Activated CD4-positive, alpha-beta T cell treated with anti-CD3 and anti-CD28 coated beads, Interleukin-2, amount 10 ng/mL, durations not matched to agents 24 days and 14 days (primary cell): ENCODE measurements at regions not wholly inside any gene's neighbourhood (a gene's known extent, or its start where the extent isn't known, plus 50 kb on each side); places are given as distances from the start of the nearest gene placed in this dataset.

Source experiments
- DNase-seq: peaks from one replicate; pipeline ENCODE4 v3.0.0; 2022
- H3K27ac Mint-ChIP-seq: one replicate; pipeline ENCODE4 v1.8.0; 2022; ENCODE audit warnings: mild to moderate bottlenecking, mixed read lengths
- H3K27me3 Mint-ChIP-seq: one replicate; pipeline ENCODE4 v1.8.0; 2022; ENCODE audit warnings: mixed read lengths
- H3K36me3 Mint-ChIP-seq: one replicate; pipeline ENCODE4 v1.8.0; 2022; ENCODE audit warnings: low read depth, mild to moderate bottlenecking, mixed read lengths
- H3K4me1 Mint-ChIP-seq: one replicate; pipeline ENCODE4 v1.8.0; 2021; ENCODE audit warnings: mixed read lengths
- H3K4me3 Mint-ChIP-seq: one replicate; pipeline ENCODE4 v1.8.0; 2022; ENCODE audit warnings: mild to moderate bottlenecking, moderate library complexity, mixed read lengths
- H3K9me3 Mint-ChIP-seq: one replicate; pipeline ENCODE4 v1.8.0; 2021; ENCODE audit warnings: mixed read lengths
- intact Hi-C: fragments of 100-400 bp; cut with micrococcal nuclease; formaldehyde crosslinking; loops from one replicate; pipeline ENCODE4 v1.15.1; 2023

- Mint-ChIP-seq H3K4me3 (no peak overlapping the region), H3K36me3 (no peaks in the 10 kb centered on the region), H3K27ac (no peak overlapping the region), H3K27me3 (peaks cover 1% of the 10 kb centered on the region), H3K9me3 (no peaks in the 10 kb centered on the region), H3K4me1 (no peaks in the 10 kb centered on the region)
- no peak for DNase-seq
- intact Hi-C loops = no loop called here
Observed at GRCh38 chr6:126535595-126535994, 195.7 kb downstream of the CENPW start.

GRCh38 chr6:126537061-126537816 is 197.3 kb downstream of the CENPW start:
- no peak overlapping the region for H3K4me3 Mint-ChIP-seq
- intact Hi-C loops = no loop called here
- no peaks in the 10 kb centered on the region for H3K4me1 Mint-ChIP-seq
- no peak overlapping the region for H3K27ac Mint-ChIP-seq
- H3K27me3 Mint-ChIP-seq = peaks cover 1% of the 10 kb centered on the region
- no peaks in the 10 kb centered on the region for H3K36me3 Mint-ChIP-seq
- DNase-seq = no peak
- H3K9me3 Mint-ChIP-seq = no peaks in the 10 kb centered on the region

GRCh38 chr6:126539022-126539421 is 199.1 kb downstream of the CENPW start:
- H3K4me1 Mint-ChIP-seq = no peaks in the 10 kb centered on the region
- intact Hi-C loops = no loop called here

GRCh38 chr6:126540161-126540560 is 200.2 kb downstream of the CENPW start:
- Mint-ChIP-seq H3K36me3 (no peaks in the 10 kb centered on the region), H3K9me3 (no peaks in the 10 kb centered on the region), H3K4me3 (no peak overlapping the region), H3K27me3 (peaks cover 1% of the 10 kb centered on the region), H3K27ac (no peak overlapping the region), H3K4me1 (no peaks in the 10 kb centered on the region)
- DNase-seq = no peak
- intact Hi-C loops = no loop called here

More at GRCh38 chr6:126539022-126539421, 199.1 kb downstream of the CENPW start:
- H3K4me3 Mint-ChIP-seq = no peak overlapping the region
- H3K36me3 Mint-ChIP-seq = no peaks in the 10 kb centered on the region
- DNase-seq = no peak
- peaks cover 1% of the 10 kb centered on the region for H3K27me3 Mint-ChIP-seq
- no peak overlapping the region for H3K27ac Mint-ChIP-seq
- no peaks in the 10 kb centered on the region for H3K9me3 Mint-ChIP-seq

GRCh38 chr6:126541806-126542491 is 202.0 kb downstream of the CENPW start:
- Mint-ChIP-seq H3K4me1 (no peaks in the 10 kb centered on the region), H3K4me3 (no peak overlapping the region), H3K27ac (no peak overlapping the region), H3K36me3 (no peaks in the 10 kb centered on the region), H3K27me3 (no peaks in the 10 kb centered on the region), H3K9me3 (no peaks in the 10 kb centered on the region)
- no peak for DNase-seq
- intact Hi-C loops = no loop called here

GRCh38 chr6:126546541-126547120 is 206.7 kb downstream of the CENPW start:
- no peaks in the 10 kb centered on the region for H3K4me1 Mint-ChIP-seq
- H3K27ac Mint-ChIP-seq = no peak overlapping the region
- H3K9me3 Mint-ChIP-seq = no peaks in the 10 kb centered on the region
- no peak overlapping the region for H3K4me3 Mint-ChIP-seq
- H3K36me3 Mint-ChIP-seq = no peaks in the 10 kb centered on the region
- no peak for DNase-seq
- intact Hi-C loops = no loop called here
- no peaks in the 10 kb centered on the region for H3K27me3 Mint-ChIP-seq

GRCh38 chr6:126548300-126548699 is 208.4 kb downstream of the CENPW start:
- intact Hi-C loops = no loop called here
- DNase-seq = no peak
- Mint-ChIP-seq H3K36me3 (no peaks in the 10 kb centered on the region), H3K4me3 (no peak overlapping the region), H3K4me1 (no peaks in the 10 kb centered on the region), H3K9me3 (no peaks in the 10 kb centered on the region), H3K27me3 (no peaks in the 10 kb centered on the region), H3K27ac (no peak overlapping the region)

- Mint-ChIP-seq H3K36me3 (no peaks in the 10 kb centered on the region), H3K9me3 (no peaks in the 10 kb centered on the region), H3K27me3 (no peaks in the 10 kb centered on the region), H3K4me1 (no peaks in the 10 kb centered on the region), H3K27ac (no peak overlapping the region), H3K4me3 (no peak overlapping the region)
- no peak for DNase-seq
- intact Hi-C loops = no loop called here
Observed at GRCh38 chr6:126550323-126550722, 210.4 kb downstream of the CENPW start.

- Mint-ChIP-seq H3K27me3 (no peaks in the 10 kb centered on the region), H3K36me3 (no peaks in the 10 kb centered on the region), H3K4me3 (no peak overlapping the region), H3K27ac (no peak overlapping the region), H3K4me1 (no peaks in the 10 kb centered on the region), H3K9me3 (no peaks in the 10 kb centered on the region)
- intact Hi-C loops = no loop called here
- no peak for DNase-seq
Observed at GRCh38 chr6:126551832-126552231, 211.9 kb downstream of the CENPW start.

GRCh38 chr6:126553854-126554253 is 213.9 kb downstream of the CENPW start:
- no peak for DNase-seq
- no peaks in the 10 kb centered on the region for H3K27me3 Mint-ChIP-seq
- no peaks in the 10 kb centered on the region for H3K36me3 Mint-ChIP-seq
- H3K4me3 Mint-ChIP-seq = no peak overlapping the region
- no peak overlapping the region for H3K27ac Mint-ChIP-seq
- no peaks in the 10 kb centered on the region for H3K4me1 Mint-ChIP-seq
- no peaks in the 10 kb centered on the region for H3K9me3 Mint-ChIP-seq
- intact Hi-C loops = no loop called here

GRCh38 chr6:126570507-126570906 is 230.6 kb downstream of the CENPW start:
- Mint-ChIP-seq H3K36me3 (no peaks in the 10 kb centered on the region), H3K9me3 (no peaks in the 10 kb centered on the region), H3K4me3 (no peak overlapping the region), H3K4me1 (no peaks in the 10 kb centered on the region), H3K27ac (no peak overlapping the region), H3K27me3 (no peaks in the 10 kb centered on the region)
- DNase-seq = no peak
- intact Hi-C loops = no loop called here

- Mint-ChIP-seq H3K9me3 (no peaks in the 10 kb centered on the region), H3K27ac (no peak overlapping the region), H3K36me3 (no peaks in the 10 kb centered on the region), H3K27me3 (no peaks in the 10 kb centered on the region), H3K4me3 (no peak overlapping the region), H3K4me1 (no peaks in the 10 kb centered on the region)
- no peak for DNase-seq
- intact Hi-C loops = no loop called here
Observed at GRCh38 chr6:126574301-126574700, 234.4 kb downstream of the CENPW start.

GRCh38 chr6:126581316-126581715 is 241.4 kb downstream of the CENPW start:
- no peaks in the 10 kb centered on the region for H3K9me3 Mint-ChIP-seq
- intact Hi-C loops = no loop called here
- no peaks in the 10 kb centered on the region for H3K36me3 Mint-ChIP-seq
- no peaks in the 10 kb centered on the region for H3K4me1 Mint-ChIP-seq
- no peak overlapping the region for H3K27ac Mint-ChIP-seq
- DNase-seq = no peak
- no peaks in the 10 kb centered on the region for H3K27me3 Mint-ChIP-seq
- no peak overlapping the region for H3K4me3 Mint-ChIP-seq

GRCh38 chr6:126600258-126600916 is 260.5 kb downstream of the CENPW start:
- Mint-ChIP-seq H3K9me3 (no peaks in the 10 kb centered on the region), H3K36me3 (no peaks in the 10 kb centered on the region), H3K4me1 (no peaks in the 10 kb centered on the region), H3K4me3 (no peak overlapping the region), H3K27me3 (no peaks in the 10 kb centered on the region), H3K27ac (no peak overlapping the region)
- intact Hi-C loops = no loop called here
- no peak for DNase-seq
